SK-N-SH (cell line): ENCODE measurements at regions not wholly inside any gene's neighbourhood (a gene's known extent, or its start where the extent isn't known, plus 50 kb on each side); places are given as distances from the start of the nearest gene placed in this dataset.

ENCODE experiments used
- CTCF ChIP-seq: fragments of 200-600 bp; sonication (generic); IDR thresholded peaks from 2 replicates; pipeline ENCODE4 v1.6.1; 2017; ENCODE audit warnings: antibody characterized with exemption, mild to moderate bottlenecking, moderate library complexity
- EZH2phosphoT487 ChIP-seq: fragments of 200-600 bp; sonication (generic); IDR thresholded peaks from 2 replicates; pipeline ENCODE4 v1.6.1; 2017; ENCODE audit warnings: low read depth, mixed run types, mild to moderate bottlenecking, antibody characterized with exemption, moderate library complexity, borderline replicate concordance
- FOXJ3 ChIP-seq: sonication (generic); formaldehyde crosslinking; IDR thresholded peaks from 2 replicates; pipeline ENCODE4 v1.5.1; 2020; ENCODE audit warnings: mild to moderate bottlenecking, missing genetic modification reagents
- JUND ChIP-seq: IDR thresholded peaks from 2 replicates; pipeline ENCODE4 v1.4.0; 2012
- MEF2A ChIP-seq: IDR thresholded peaks from 2 replicates; pipeline ENCODE4 v1.4.0; 2012; ENCODE audit warnings: low read depth, borderline replicate concordance
- POLR2AphosphoS5 ChIP-seq: IDR thresholded peaks from 2 replicates; pipeline ENCODE4 v1.6.1; 2012; ENCODE audit warnings: low read depth, low read length
- RFX5 ChIP-seq: IDR thresholded peaks from 2 replicates; pipeline ENCODE4 v1.6.1; 2012; ENCODE audit warnings: mild to moderate bottlenecking, improper control_type of control experiment, low read length
- SIN3A ChIP-seq: IDR thresholded peaks from 2 replicates; pipeline ENCODE4 v1.6.1; 2012; ENCODE audit warnings: low read depth, mild to moderate bottlenecking, low read length, moderate library complexity, borderline replicate concordance
- TEAD4 ChIP-seq: IDR thresholded peaks from 2 replicates; pipeline ENCODE4 v1.4.0; 2012; ENCODE audit warnings: mild to moderate bottlenecking, borderline replicate concordance; ENCODE audit not compliant: insufficient read depth
- USF2 ChIP-seq: fragments of 150-350 bp; IDR thresholded peaks from 2 replicates; pipeline ENCODE4 v1.6.1; 2017; ENCODE audit warnings: antibody characterized with exemption, low read length, low read depth, borderline replicate concordance

GRCh38 chr5:133761632-133762031, 149.3 kb upstream of the FSTL4 start:
- no peak for TF ChIP-seq CTCF
- no peak for TF ChIP-seq MEF2A
- TF ChIP-seq FOXJ3 (CRISPR knock-in tag): no peak
- no peak for TF ChIP-seq USF2
- no peak for TF ChIP-seq POLR2AphosphoS5
- TF ChIP-seq EZH2phosphoT487: no peak
- no peak for TF ChIP-seq RFX5
- TF ChIP-seq TEAD4: no peak
- TF ChIP-seq SIN3A: no peak
- TF ChIP-seq JUND: no peak
